NCI-H1092 treated with DMSO at 0.1 percent for 48 hours (cell line): ENCODE measurements at regions not wholly inside any gene's neighbourhood (a gene's known extent, or its start where the extent isn't known, plus 50 kb on each side); places are given as distances from the start of the nearest gene placed in this dataset.
"Not testable (repeated sequence)": the region's sequence is repeated elsewhere in the genome, so short reads cannot be mapped to it uniquely, and the experiment has no call there.

Experiments
- DNase-seq: peaks from one replicate; lab custom pipeline; 2025; lab: John Stamatoyannopoulos, UW

GRCh38 chr5:27476356-27476988 is 438.1 kb upstream of the CDH9 start:
- no peak for DNase-seq

- no peak for DNase-seq
Observed at GRCh38 chr5:27475063-27475462, 436.7 kb upstream of the CDH9 start.

GRCh38 chr5:27474395-27474794 is 436.0 kb upstream of the CDH9 start:
- no peak for DNase-seq

- DNase-seq: no peak
Observed at GRCh38 chr5:27474047-27474309, 435.6 kb upstream of the CDH9 start.

- no peak for DNase-seq
Observed at GRCh38 chr5:27473307-27474046, 435.1 kb upstream of the CDH9 start.

- no peak for DNase-seq
Observed at GRCh38 chr5:27472871-27473270, 434.5 kb upstream of the CDH9 start.

- DNase-seq: no peak
Observed at GRCh38 chr5:27472000-27472763, 433.8 kb upstream of the CDH9 start.

GRCh38 chr5:27466959-27467358 is 428.6 kb upstream of the CDH9 start:
- no peak for DNase-seq

- no peak for DNase-seq
Observed at GRCh38 chr5:27465140-27465539, 426.8 kb upstream of the CDH9 start.

- DNase-seq: no peak
Observed at GRCh38 chr5:27463446-27464149, 425.2 kb upstream of the CDH9 start.

GRCh38 chr5:27462936-27463335 is 424.6 kb upstream of the CDH9 start:
- no peak for DNase-seq

GRCh38 chr5:27458287-27458686 is 419.9 kb upstream of the CDH9 start:
- no peak for DNase-seq

- no peak for DNase-seq
Observed at GRCh38 chr5:27451377-27451776, 413.0 kb upstream of the CDH9 start.

- no peak for DNase-seq
Observed at GRCh38 chr5:27450607-27451006, 412.2 kb upstream of the CDH9 start.

- not testable (repeated sequence) for DNase-seq
Observed at GRCh38 chr5:27439383-27439782, 401.0 kb upstream of the CDH9 start.

- peak; percentile 9 for DNase-seq
Observed at GRCh38 chr5:27437594-27438200, 399.3 kb upstream of the CDH9 start.

GRCh38 chr5:27434335-27434734 is 395.9 kb upstream of the CDH9 start:
- DNase-seq: no peak

- DNase-seq: no peak
Observed at GRCh38 chr5:27414099-27414498, 375.7 kb upstream of the CDH9 start.

GRCh38 chr5:27412384-27412783 is 374.0 kb upstream of the CDH9 start:
- no peak for DNase-seq

GRCh38 chr5:27406020-27406419 is 367.6 kb upstream of the CDH9 start:
- no peak for DNase-seq

GRCh38 chr5:27403243-27403882 is 365.0 kb upstream of the CDH9 start:
- no peak for DNase-seq

GRCh38 chr5:27402828-27403227 is 364.4 kb upstream of the CDH9 start:
- no peak for DNase-seq
